KMS-11 (cell line): ENCODE measurements at regions not wholly inside any gene's neighbourhood (a gene's known extent, or its start where the extent isn't known, plus 50 kb on each side); places are given as distances from the start of the nearest gene placed in this dataset.

Experiments
- H2AFZ ChIP-seq: fragments of 200-600 bp; sonication (generic); 2 replicates; pipeline ENCODE4 v1.6.1; 2016; ENCODE audit warnings: antibody characterized with exemption, mixed run types, low read depth
- H3K27ac ChIP-seq: fragments of 200-600 bp; sonication (generic); 2 replicates; pipeline ENCODE4 v1.6.1; 2016; ENCODE audit warnings: mild to moderate bottlenecking, mixed run types
- H3K27me3 ChIP-seq: fragments of 200-600 bp; sonication (generic); 2 replicates; pipeline ENCODE4 v1.6.1; 2017; ENCODE audit warnings: mild to moderate bottlenecking, low read depth, mixed run types, moderate library complexity; ENCODE audit not compliant: insufficient read depth
- H3K36me3 ChIP-seq: fragments of 200-600 bp; sonication (generic); 2 replicates; pipeline ENCODE4 v1.6.1; 2017; ENCODE audit warnings: mild to moderate bottlenecking, mixed run types; ENCODE audit not compliant: insufficient read depth
- H3K4me1 ChIP-seq: fragments of 200-600 bp; sonication (generic); 2 replicates; pipeline ENCODE4 v1.6.1; 2016; ENCODE audit warnings: mild to moderate bottlenecking, low read depth, mixed run types; ENCODE audit not compliant: poor library complexity, severe bottlenecking
- H3K4me2 ChIP-seq: fragments of 200-600 bp; sonication (generic); 2 replicates; pipeline ENCODE4 v1.7.0; 2016; ENCODE audit warnings: mild to moderate bottlenecking, mixed run types
- H3K4me3 ChIP-seq: fragments of 200-600 bp; sonication (generic); IDR thresholded peaks from 2 replicates; pipeline ENCODE4 v1.6.1; 2017; ENCODE audit warnings: low read depth, low read length, mixed read lengths; ENCODE audit not compliant: insufficient read depth
- H3K79me2 ChIP-seq: fragments of 200-600 bp; sonication (generic); 2 replicates; pipeline ENCODE4 v1.6.1; 2016; ENCODE audit warnings: low read depth, mixed run types; ENCODE audit not compliant: insufficient read depth
- H3K9ac ChIP-seq: fragments of 200-600 bp; sonication (generic); 2 replicates; pipeline ENCODE4 v1.6.1; 2016; ENCODE audit warnings: mild to moderate bottlenecking, mixed run types
- H4K20me1 ChIP-seq: fragments of 200-600 bp; sonication (generic); 2 replicates; pipeline ENCODE4 v1.6.1; 2016; ENCODE audit warnings: mild to moderate bottlenecking, mixed run types; ENCODE audit not compliant: insufficient read depth
- CTCF ChIP-seq: fragments of 200-600 bp; sonication (generic); conservative IDR thresholded peaks from 2 replicates; pipeline ENCODE4 v1.6.1; 2017; ENCODE audit warnings: low read depth, mild to moderate bottlenecking, antibody characterized with exemption, low read length, moderate library complexity, mixed read lengths

GRCh38 chr19:30672926-30673325, 300.7 kb downstream of the ZNF536 start:
- Histone ChIP-seq H3K27me3 (no peaks in the 10 kb centered on the region; the same call in 1 of the 2 replicates), H3K36me3 (no peaks in the 10 kb centered on the region)
- TF ChIP-seq CTCF = no peak

GRCh38 chr19:30671622-30672051, 299.5 kb downstream of the ZNF536 start:
- Histone ChIP-seq H3K9ac (no peak overlapping the region), H3K4me3 (no peak overlapping the region), H3K36me3 (no peaks in the 10 kb centered on the region), H3K27me3 (no peaks in the 10 kb centered on the region; the same call in 1 of the 2 replicates), H3K79me2 (no peaks in the 10 kb centered on the region), H3K4me2 (no peak overlapping the region), H4K20me1 (no peaks in the 10 kb centered on the region), H2AFZ (no peak overlapping the region), H3K4me1 (no peaks in the 10 kb centered on the region), H3K27ac (no peak overlapping the region)
- no peak for TF ChIP-seq CTCF

More at GRCh38 chr19:30672926-30673325, 300.7 kb downstream of the ZNF536 start:
- Histone ChIP-seq H3K27ac (no peak overlapping the region), H3K4me1 (no peaks in the 10 kb centered on the region), H4K20me1 (no peaks in the 10 kb centered on the region), H3K79me2 (no peaks in the 10 kb centered on the region), H2AFZ (no peak overlapping the region), H3K4me3 (no peak overlapping the region), H3K4me2 (no peak overlapping the region), H3K9ac (no peak overlapping the region)

GRCh38 chr19:30671367-30671619, 299.1 kb downstream of the ZNF536 start:
- Histone ChIP-seq H3K36me3 (no peaks in the 10 kb centered on the region), H3K4me3 (no peak overlapping the region), H2AFZ (no peak overlapping the region), H3K9ac (no peak overlapping the region), H3K27ac (no peak overlapping the region), H4K20me1 (no peaks in the 10 kb centered on the region), H3K4me1 (no peaks in the 10 kb centered on the region), H3K27me3 (no peaks in the 10 kb centered on the region; the same call in 1 of the 2 replicates), H3K4me2 (no peak overlapping the region), H3K79me2 (no peaks in the 10 kb centered on the region)
- TF ChIP-seq CTCF = no peak

- H3K4me2 ChIP-seq = no peak overlapping the region
- no peaks in the 10 kb centered on the region; the same call in 1 of the 2 replicates for H3K27me3 ChIP-seq
- H2AFZ ChIP-seq = no peak overlapping the region
- no peaks in the 10 kb centered on the region for H3K79me2 ChIP-seq
- no peak overlapping the region for H3K27ac ChIP-seq
- H3K9ac ChIP-seq = no peak overlapping the region
- TF ChIP-seq CTCF = no peak
- H3K4me1 ChIP-seq = no peaks in the 10 kb centered on the region
- no peaks in the 10 kb centered on the region for H3K36me3 ChIP-seq
- no peak overlapping the region for H3K4me3 ChIP-seq
- H4K20me1 ChIP-seq = no peaks in the 10 kb centered on the region
These were observed 298.6 kb downstream of the ZNF536 start for GRCh38 chr19:30670562-30671366.
